Ovary (tissue), 3 donors: ENCODE measurements at regions not wholly inside any gene's neighbourhood (a gene's known extent, or its start where the extent isn't known, plus 50 kb on each side); places are given as distances from the start of the nearest gene placed in this dataset.

ENCODE experiments used
- POLR2A ChIP-seq: fragments of 450-650 bp; IDR thresholded peaks from one replicate; pipeline ENCODE4 v1.6.1; 2017; ENCODE audit warnings: antibody characterized with exemption, mild to moderate bottlenecking, moderate library complexity
- TF ChIP-seq, protein P1 (sequence below), 3 donors: fragments of 450-650 bp in 2 of 3; fragments of 200-600 bp in 1 of 3; IDR thresholded peaks; one replicate each; pipeline versions ENCODE4 v1.5.1 to v1.8.0; 2016 to 2022; ENCODE audit warnings: antibody characterized with exemption in 3 of 3, mild to moderate bottlenecking in 1 of 3
- donor health status: DM: no; HTN: no; CAD: no.

DNA sequence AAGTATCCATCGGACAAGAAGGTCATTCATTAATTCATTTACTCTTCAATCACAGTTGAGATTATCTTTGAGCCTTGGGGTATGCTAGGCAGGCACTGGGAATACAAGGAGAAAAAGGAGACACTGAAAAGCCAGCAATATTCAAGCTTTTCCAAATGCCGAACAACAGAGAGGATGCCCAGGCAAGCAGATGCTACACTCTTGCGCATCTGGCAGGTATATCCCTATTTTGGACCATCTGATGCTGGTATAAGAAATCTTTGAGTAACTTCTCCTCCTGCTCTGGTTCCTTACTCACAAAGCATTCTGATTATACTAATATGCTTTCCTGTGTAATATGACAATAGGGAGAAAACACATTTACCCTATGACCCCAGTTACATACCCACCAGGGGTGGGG lies 354.9 kb downstream of the CBLL2 start:
- TF ChIP-seq, protein P1, sequence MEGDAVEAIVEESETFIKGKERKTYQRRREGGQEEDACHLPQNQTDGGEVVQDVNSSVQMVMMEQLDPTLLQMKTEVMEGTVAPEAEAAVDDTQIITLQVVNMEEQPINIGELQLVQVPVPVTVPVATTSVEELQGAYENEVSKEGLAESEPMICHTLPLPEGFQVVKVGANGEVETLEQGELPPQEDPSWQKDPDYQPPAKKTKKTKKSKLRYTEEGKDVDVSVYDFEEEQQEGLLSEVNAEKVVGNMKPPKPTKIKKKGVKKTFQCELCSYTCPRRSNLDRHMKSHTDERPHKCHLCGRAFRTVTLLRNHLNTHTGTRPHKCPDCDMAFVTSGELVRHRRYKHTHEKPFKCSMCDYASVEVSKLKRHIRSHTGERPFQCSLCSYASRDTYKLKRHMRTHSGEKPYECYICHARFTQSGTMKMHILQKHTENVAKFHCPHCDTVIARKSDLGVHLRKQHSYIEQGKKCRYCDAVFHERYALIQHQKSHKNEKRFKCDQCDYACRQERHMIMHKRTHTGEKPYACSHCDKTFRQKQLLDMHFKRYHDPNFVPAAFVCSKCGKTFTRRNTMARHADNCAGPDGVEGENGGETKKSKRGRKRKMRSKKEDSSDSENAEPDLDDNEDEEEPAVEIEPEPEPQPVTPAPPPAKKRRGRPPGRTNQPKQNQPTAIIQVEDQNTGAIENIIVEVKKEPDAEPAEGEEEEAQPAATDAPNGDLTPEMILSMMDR (IDR thresholded peaks at IDR 0.05) = no peak
- TF ChIP-seq POLR2A = no peak
